HG03097 (cell line): ENCODE measurements at regions not wholly inside any gene's neighbourhood (a gene's known extent, or its start where the extent isn't known, plus 50 kb on each side); places are given as distances from the start of the nearest gene placed in this dataset.
"Not testable (repeated sequence)": the region's sequence is repeated elsewhere in the genome, so short reads cannot be mapped to it uniquely, and the experiment has no call there.

Experiments
- ATAC-seq: cut with Tn5 transposase; IDR thresholded peaks from one replicate; pipeline ENCODE4 v1.9.1; 2021; ENCODE audit not compliant: unreplicated experiment, low FRiP score

DNA sequence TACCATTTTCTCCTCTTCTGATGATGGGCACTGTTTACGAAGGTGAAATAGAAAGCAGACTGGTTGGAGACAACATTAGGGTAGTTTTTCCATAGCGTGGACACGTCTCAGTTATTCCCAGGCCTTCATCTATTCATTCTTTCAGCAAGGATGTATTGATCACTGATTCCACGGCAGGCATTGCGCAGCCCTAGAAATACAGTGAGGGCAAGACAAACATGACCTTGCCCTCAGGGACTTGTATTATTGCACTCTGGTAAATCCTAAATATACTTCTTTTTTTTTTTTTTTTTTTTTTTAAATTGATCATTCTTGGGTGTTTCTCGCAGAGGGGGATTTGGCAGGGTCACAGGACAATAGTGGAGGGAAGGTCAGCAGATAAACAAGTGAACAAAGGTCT is 167.3 kb upstream of the SPRED2 start:
- ATAC-seq: no peak

GRCh38 chr2:65598996-65599395 is 166.6 kb upstream of the SPRED2 start:
- no peak for ATAC-seq

DNA sequence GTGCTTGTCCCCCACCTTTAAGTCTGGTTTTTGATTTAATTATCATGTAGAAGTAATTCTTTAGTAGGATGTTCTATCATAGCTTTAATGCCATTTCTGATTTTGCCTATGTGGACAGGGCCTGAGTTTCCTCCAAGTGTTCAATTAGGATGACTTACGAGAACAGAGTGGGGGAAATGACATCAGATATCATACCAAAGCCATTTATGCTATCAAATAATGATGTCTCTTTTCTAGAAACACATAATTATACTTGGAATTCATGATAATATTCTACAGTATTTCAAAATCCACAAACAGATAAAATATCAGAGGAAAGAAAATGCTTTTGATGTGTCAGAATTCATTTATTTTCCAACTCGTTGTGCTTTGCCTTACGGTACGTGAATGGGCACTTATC is 165.9 kb upstream of the SPRED2 start:
- ATAC-seq: no peak

GRCh38 chr2:65595630-65596029 is 163.2 kb upstream of the SPRED2 start:
- ATAC-seq: no peak

GRCh38 chr2:65594150-65594549 is 161.8 kb upstream of the SPRED2 start:
- no peak for ATAC-seq

DNA sequence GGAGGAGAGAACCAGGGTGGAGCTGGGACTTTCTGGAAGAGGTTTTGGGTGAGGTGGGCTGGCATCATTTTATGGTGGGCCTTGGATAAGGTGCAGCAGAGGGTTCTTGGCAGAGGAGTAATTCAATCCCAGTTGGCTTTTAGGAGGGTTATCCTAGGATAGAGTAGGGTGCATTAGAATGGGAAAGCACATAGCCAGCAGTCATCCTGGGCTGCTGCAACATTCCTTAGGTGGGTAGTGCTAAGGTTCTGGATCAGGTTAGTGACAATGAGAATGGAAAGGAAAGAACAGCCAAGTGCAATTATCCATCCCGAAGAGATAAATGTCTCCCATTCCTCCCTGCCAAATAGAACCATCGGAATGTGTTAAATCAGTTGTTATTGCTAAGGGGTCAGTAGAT is 157.3 kb upstream of the SPRED2 start:
- no peak for ATAC-seq

GRCh38 chr2:65587779-65588178 is 155.4 kb upstream of the SPRED2 start:
- ATAC-seq: no peak

GRCh38 chr2:65586516-65586915 is 154.1 kb upstream of the SPRED2 start:
- ATAC-seq: no peak

- ATAC-seq: no peak
Observed at GRCh38 chr2:65583061-65583460, 150.7 kb upstream of the SPRED2 start.

GRCh38 chr2:65582364-65582763 is 150.0 kb upstream of the SPRED2 start:
- ATAC-seq: no peak

DNA sequence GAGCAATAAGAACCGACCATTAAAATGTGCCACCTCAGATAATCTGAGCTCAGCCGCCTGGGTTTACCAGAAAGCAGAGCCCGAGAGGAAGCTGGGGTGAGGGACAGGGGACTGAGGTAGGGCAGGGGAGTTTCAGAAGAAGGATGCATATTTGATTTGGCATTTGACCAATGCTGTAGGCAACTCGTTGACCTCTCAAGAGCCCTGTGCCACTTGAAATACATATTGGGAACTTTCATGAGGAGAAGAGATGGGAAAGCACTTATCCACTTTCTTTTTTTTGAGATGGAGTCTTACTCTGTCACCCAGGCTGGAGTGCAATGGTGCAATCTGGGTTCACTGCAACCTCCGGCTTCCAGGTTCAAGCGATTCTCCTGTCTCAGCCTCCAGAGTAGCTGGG is 148.4 kb upstream of the SPRED2 start:
- no peak for ATAC-seq

DNA sequence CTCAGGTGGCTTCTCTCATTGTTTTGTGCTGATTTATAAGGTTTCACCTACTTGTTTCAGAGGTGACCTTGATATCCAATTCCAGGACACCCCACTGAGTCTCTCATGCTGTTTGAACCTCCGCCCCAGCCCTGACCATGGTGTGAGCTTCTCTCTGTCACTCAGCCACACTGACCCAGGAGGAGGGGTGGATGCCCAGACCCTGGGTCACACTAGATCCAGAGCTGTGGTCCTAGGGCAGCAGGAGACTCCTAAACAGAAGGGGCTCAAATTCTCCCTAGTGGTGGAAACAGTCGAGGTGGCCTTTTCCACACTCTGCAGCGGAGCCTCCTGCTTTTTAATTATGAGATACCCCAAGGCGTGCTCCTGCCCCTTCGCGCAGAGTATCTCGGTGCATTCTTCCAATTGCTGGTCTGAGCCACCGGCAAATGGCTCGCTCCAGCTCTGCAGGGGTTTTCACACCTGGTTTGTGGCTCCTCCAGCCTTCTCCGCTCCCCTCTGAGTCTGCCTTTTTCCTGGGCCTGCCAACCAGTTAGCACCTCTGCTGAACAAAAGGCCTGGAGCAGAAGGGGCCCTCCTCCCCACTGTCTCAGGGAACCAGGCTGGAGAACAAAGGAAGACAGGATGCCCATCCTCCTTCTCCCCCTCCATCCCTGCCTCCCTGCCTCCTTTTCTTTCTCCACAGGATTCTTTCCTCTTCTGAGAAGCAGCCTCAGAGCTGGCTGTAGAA is 147.3 kb upstream of the SPRED2 start:
- no peak for ATAC-seq

- no peak for ATAC-seq
Observed at GRCh38 chr2:65577654-65578053, 145.3 kb upstream of the SPRED2 start.

- no peak for ATAC-seq
Observed at GRCh38 chr2:65576861-65577601, 144.6 kb upstream of the SPRED2 start.

DNA sequence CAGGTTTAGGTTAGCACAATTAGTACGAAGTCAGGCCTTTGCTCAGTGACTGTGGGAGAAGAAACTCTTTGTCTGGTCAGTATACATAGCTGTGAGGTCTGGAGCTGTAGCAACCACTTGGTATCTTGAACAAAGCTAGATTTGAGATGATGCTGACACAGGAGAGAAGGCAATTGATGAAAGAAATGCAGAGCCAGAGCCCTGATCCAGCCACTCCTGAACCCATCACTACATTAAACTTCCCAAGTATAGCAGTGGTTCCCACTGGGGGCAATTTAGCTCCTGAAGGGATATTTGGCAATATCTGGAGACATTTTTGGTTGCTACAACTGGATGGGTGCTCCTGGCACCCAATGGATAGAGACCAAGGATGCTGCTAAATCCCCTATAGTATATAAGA is 143.9 kb upstream of the SPRED2 start:
- ATAC-seq: no peak

GRCh38 chr2:65574993-65575392 is 142.6 kb upstream of the SPRED2 start:
- ATAC-seq: no peak

GRCh38 chr2:65568656-65569440 is 136.4 kb upstream of the SPRED2 start:
- ATAC-seq: not testable (repeated sequence)

DNA sequence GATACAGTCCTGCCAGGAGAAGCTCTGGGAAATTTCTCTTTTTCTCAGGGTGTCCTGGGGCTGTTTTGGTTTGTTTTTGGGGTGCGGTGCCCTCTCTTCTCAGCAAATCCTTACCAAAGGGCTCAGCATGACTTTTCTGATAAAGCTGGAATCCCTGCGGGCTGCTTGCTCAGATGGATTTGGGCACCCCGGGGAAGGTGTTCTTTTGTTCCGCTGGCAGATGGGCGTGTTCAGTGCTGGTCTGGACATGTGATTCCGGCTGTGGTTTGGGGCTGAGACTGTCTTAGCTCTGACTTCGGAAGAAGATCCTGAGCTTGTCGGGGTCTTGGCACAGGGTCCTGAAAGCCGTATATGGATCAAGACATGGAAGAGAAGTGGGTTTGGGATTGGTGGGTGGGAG is 134.2 kb upstream of the SPRED2 start:
- no peak for ATAC-seq

DNA sequence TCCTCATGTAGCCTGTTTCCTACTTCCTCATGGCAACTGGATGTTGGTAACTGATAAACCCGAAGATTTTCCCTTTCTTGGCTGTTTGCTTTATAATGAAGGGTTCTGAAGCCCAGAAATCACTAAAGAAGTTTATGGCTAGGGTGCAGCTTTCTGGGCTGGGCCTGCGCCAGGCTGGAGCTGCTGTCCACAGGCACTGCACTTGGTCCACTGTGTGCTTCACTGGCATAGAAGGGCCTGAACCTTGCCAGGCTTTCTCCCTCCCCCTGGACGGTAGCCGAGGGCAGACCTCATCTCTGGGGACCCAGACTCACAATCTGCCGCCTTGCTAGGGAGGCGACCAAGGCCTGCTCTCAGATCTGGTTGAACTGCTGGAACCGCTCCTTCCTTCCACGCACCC is 133.3 kb upstream of the SPRED2 start:
- ATAC-seq: no peak

GRCh38 chr2:65564299-65564698 is 131.9 kb upstream of the SPRED2 start:
- ATAC-seq: no peak

GRCh38 chr2:65562890-65563289 is 130.5 kb upstream of the SPRED2 start:
- ATAC-seq: no peak
